ENCODE measurements at regions not wholly inside any gene's neighbourhood (a gene's known extent, or its start where the extent isn't known, plus 50 kb on each side); places are given as distances from the start of the nearest gene placed in this dataset.

GRCh38 chr10:128435811-128436210, 309.6 kb upstream of the MKI67 start:
- TF ChIP-seq, protein P1, sequence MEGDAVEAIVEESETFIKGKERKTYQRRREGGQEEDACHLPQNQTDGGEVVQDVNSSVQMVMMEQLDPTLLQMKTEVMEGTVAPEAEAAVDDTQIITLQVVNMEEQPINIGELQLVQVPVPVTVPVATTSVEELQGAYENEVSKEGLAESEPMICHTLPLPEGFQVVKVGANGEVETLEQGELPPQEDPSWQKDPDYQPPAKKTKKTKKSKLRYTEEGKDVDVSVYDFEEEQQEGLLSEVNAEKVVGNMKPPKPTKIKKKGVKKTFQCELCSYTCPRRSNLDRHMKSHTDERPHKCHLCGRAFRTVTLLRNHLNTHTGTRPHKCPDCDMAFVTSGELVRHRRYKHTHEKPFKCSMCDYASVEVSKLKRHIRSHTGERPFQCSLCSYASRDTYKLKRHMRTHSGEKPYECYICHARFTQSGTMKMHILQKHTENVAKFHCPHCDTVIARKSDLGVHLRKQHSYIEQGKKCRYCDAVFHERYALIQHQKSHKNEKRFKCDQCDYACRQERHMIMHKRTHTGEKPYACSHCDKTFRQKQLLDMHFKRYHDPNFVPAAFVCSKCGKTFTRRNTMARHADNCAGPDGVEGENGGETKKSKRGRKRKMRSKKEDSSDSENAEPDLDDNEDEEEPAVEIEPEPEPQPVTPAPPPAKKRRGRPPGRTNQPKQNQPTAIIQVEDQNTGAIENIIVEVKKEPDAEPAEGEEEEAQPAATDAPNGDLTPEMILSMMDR (IDR thresholded peaks at IDR 0.05), result no peak
- no peak for TF ChIP-seq POLR2A (IDR thresholded peaks at IDR 0.05)

All from uterus (tissue), 2 donors.